Testis (tissue), 2 donors: ENCODE measurements at regions not wholly inside any gene's neighbourhood (a gene's known extent, or its start where the extent isn't known, plus 50 kb on each side); places are given as distances from the start of the nearest gene placed in this dataset.

Experiments used
- DNase-seq: peaks from one replicate; pipeline ENCODE4 v3.0.0-alpha.2; 2019
- H3K27ac ChIP-seq, 2 donors: fragments of 200-600 bp; sonication (generic); one replicate each; pipeline ENCODE4 v1.5.1; 2019
- H3K27me3 ChIP-seq: fragments of 200-600 bp; sonication (generic); one replicate; pipeline ENCODE4 v1.5.1; 2019
- H3K36me3 ChIP-seq: fragments of 200-600 bp; sonication (generic); one replicate; pipeline ENCODE4 v1.5.1; 2017; ENCODE audit warnings: low read depth; ENCODE audit errors: missing control alignments
- H3K4me1 ChIP-seq: fragments of 200-600 bp; sonication (generic); one replicate; pipeline ENCODE4 v1.5.1; 2019
- H3K4me3 ChIP-seq, 2 donors: fragments of 200-600 bp; sonication (generic); one replicate each; pipeline ENCODE4 v1.5.1; 2017 to 2019
- H3K9me3 ChIP-seq: fragments of 200-600 bp; sonication (generic); one replicate; pipeline ENCODE4 v1.5.1; 2017
- CTCF ChIP-seq, 3 experiments: fragments of 450-650 bp in 2 of 3; fragments of 200-600 bp in 1 of 3; sonication (generic) in 1 of 3; IDR thresholded peaks; one replicate each; pipeline ENCODE4 v1.5.1; 2016 to 2019; ENCODE audit warnings: antibody characterized with exemption in 3 of 3, mild to moderate bottlenecking in 2 of 3, moderate library complexity in 1 of 3
- POLR2A ChIP-seq: fragments of 450-650 bp; IDR thresholded peaks from one replicate; pipeline ENCODE4 v1.6.1; 2017; ENCODE audit warnings: antibody characterized with exemption, mild to moderate bottlenecking, moderate library complexity
- WGBS, 2 donors: methylation state at CpG; one replicate each; pipeline ENCODE4 v1.1.5; 2018; 5-methylcytosine and 5-hydroxymethylcytosine counted together
- intact Hi-C: fragments of 100-400 bp; cut with DNase I; formaldehyde crosslinking; loops from one replicate; pipeline ENCODE4 v1.15.1; 2023; ENCODE audit warnings: low total_unique reads

- intact Hi-C loops = no loop called here
- Histone ChIP-seq H3K4me3 (no peak overlapping the region), H3K27ac (no peak overlapping the region), H3K4me1 (no peaks in the 10 kb centered on the region), H3K36me3 (no peaks in the 10 kb centered on the region), H3K27me3 (no peaks in the 10 kb centered on the region), H3K9me3 (no peaks in the 10 kb centered on the region)
- WGBS, 2 donors = 59 to 60% methylated on average over 2 of the region's 2 CpGs
- no peak for DNase-seq
- TF ChIP-seq POLR2A (no peak), CTCF (IDR thresholded peaks at IDR 0.05) (no peak)
These were observed 581.1 kb upstream of the SEMA6D start for GRCh38 chr15:47136236-47136635.

DNA sequence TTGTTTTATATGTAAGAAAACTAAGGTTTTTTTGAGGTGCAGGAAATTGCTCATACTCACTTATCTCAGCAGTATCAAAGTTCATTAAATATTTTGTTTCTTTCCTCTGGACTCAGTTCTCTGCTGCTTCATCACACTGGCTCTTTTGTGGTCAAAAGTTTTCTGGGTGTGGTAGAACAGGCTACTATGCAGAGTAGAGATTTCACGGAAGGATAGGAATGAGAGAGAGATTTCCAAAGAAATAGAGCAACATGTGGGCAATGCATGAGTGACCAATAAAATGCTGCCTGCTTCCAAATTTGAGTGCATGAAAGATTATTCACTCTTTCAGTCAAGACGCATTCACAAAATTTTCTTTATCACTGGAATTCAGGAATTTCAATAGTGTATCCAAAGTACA is 577.3 kb upstream of the SEMA6D start:
- H3K36me3 ChIP-seq = no peaks in the 10 kb centered on the region
- intact Hi-C loops = no loop called here
- no peak for DNase-seq
- H3K4me3 ChIP-seq = no peak overlapping the region
- no peaks in the 10 kb centered on the region for H3K9me3 ChIP-seq
- H3K27ac ChIP-seq = no peak overlapping the region
- TF ChIP-seq CTCF (IDR thresholded peaks at IDR 0.05) (no peak), POLR2A (no peak)
- 51 to 54% methylated on average over 2 of the region's 2 CpGs for WGBS, 2 donors
- no peaks in the 10 kb centered on the region for H3K27me3 ChIP-seq
- no peaks in the 10 kb centered on the region for H3K4me1 ChIP-seq

DNA sequence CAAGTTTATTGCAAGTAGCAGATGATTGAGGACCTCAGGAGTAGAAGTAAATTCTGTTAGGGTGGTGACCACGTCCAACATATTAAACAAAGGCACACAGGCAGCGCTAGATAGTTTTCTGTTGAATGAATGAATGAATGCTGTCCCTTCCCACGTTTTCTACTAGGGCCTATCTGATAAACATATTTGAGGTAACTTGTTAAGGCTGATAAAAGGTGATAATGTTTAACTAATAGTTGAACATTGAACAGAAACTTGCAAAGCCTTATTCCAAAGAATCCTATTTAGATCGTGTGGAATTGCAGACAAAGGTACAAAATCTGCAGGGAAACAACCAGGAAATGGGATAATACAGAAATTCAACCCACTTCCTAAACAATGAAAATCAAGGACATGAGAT is 559.5 kb upstream of the SEMA6D start:
- no peaks in the 10 kb centered on the region for H3K9me3 ChIP-seq
- H3K27me3 ChIP-seq = no peaks in the 10 kb centered on the region
- DNase-seq = no peak
- no peak for TF ChIP-seq POLR2A
- no peak for TF ChIP-seq CTCF (IDR thresholded peaks at IDR 0.05)
- H3K27ac ChIP-seq = no peak overlapping the region
- H3K4me1 ChIP-seq = no peaks in the 10 kb centered on the region
- no peak overlapping the region for H3K4me3 ChIP-seq
- H3K36me3 ChIP-seq = no peaks in the 10 kb centered on the region
- intact Hi-C loops = no loop called here
- 74 to 83% methylated on average over 4 of the region's 4 CpGs for WGBS, 2 donors

DNA sequence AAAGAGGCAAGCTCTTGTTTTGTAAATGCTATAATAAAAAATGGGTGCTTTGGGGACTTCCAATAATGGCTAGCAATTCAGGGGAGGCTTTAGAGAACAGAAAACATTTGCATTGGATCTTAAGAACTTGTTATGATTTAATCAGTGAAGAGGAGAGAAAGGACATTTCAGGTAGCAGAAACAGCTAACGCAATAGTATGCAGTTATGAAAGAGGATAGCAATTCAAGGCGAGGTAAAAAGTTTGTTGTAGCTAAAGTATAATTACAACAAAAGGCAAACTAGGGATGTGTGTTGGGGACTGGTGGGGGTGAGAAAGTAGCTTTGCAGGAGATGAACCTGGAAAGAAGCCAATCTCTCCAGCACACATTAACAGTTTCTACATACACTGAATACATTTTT is 558.7 kb upstream of the SEMA6D start:
- no peak overlapping the region for H3K27ac ChIP-seq
- 74 to 84% methylated on average over 2 of the region's 2 CpGs for WGBS, 2 donors
- DNase-seq = no peak
- TF ChIP-seq CTCF (IDR thresholded peaks at IDR 0.05) (no peak), POLR2A (no peak)
- H3K4me3 ChIP-seq = no peak overlapping the region
- intact Hi-C loops = no loop called here
- H3K9me3 ChIP-seq = no peaks in the 10 kb centered on the region
- H3K4me1 ChIP-seq = no peaks in the 10 kb centered on the region
- no peaks in the 10 kb centered on the region for H3K36me3 ChIP-seq
- H3K27me3 ChIP-seq = no peaks in the 10 kb centered on the region

GRCh38 chr15:47177177-47177576 is 540.1 kb upstream of the SEMA6D start:
- TF ChIP-seq POLR2A = no peak
- TF ChIP-seq CTCF (IDR thresholded peaks at IDR 0.05) = no peak
- intact Hi-C loops = no loop called here
- no peak for DNase-seq
- Histone ChIP-seq H3K4me3 (no peak overlapping the region), H3K27ac (no peak overlapping the region), H3K4me1 (no peaks in the 10 kb centered on the region), H3K27me3 (no peaks in the 10 kb centered on the region), H3K36me3 (no peaks in the 10 kb centered on the region), H3K9me3 (no peaks in the 10 kb centered on the region)
- 65 to 78% methylated on average over 3 of the region's 3 CpGs for WGBS, 2 donors
